ENCODE measurements at regions not wholly inside any gene's neighbourhood (a gene's known extent, or its start where the extent isn't known, plus 50 kb on each side); places are given as distances from the start of the nearest gene placed in this dataset.

- DNase-seq (ENCODE audit: low read depth): no peak
- no peak for TF ChIP-seq CTCF (conservative IDR thresholded peaks at IDR 0.05; ENCODE audit: low read depth, low read length)
- H3K4me3 ChIP-seq (ENCODE audit: low read depth, low read length): no peak overlapping the region
Measured at GRCh38 chr20:12404941-12405340, 487.2 kb downstream of the BTBD3 start.

GRCh38 chr20:12406978-12407377, 489.3 kb downstream of the BTBD3 start:
- no peak for TF ChIP-seq CTCF (conservative IDR thresholded peaks at IDR 0.05; ENCODE audit: low read depth, low read length)
- no peak for DNase-seq (ENCODE audit: low read depth)

GRCh38 chr20:12409501-12409900, 491.8 kb downstream of the BTBD3 start:
- no peak for DNase-seq (ENCODE audit: low read depth)
- H3K4me3 ChIP-seq (ENCODE audit: low read depth, low read length): no peak overlapping the region
- TF ChIP-seq CTCF (conservative IDR thresholded peaks at IDR 0.05; ENCODE audit: low read depth, low read length): no peak

More at GRCh38 chr20:12406978-12407377, 489.3 kb downstream of the BTBD3 start:
- no peak overlapping the region for H3K4me3 ChIP-seq (ENCODE audit: low read depth, low read length)

- no peak for TF ChIP-seq CTCF (conservative IDR thresholded peaks at IDR 0.05; ENCODE audit: low read depth, low read length)
- DNase-seq (ENCODE audit: low read depth): no peak
- no peak overlapping the region for H3K4me3 ChIP-seq (ENCODE audit: low read depth, low read length)
Measured at GRCh38 chr20:12410783-12411182, 493.1 kb downstream of the BTBD3 start.

GRCh38 chr20:12411246-12411940, 493.7 kb downstream of the BTBD3 start:
- H3K4me3 ChIP-seq (ENCODE audit: low read depth, low read length): no peak overlapping the region
- no peak for TF ChIP-seq CTCF (conservative IDR thresholded peaks at IDR 0.05; ENCODE audit: low read depth, low read length)
- no peak for DNase-seq (ENCODE audit: low read depth)

GRCh38 chr20:12413116-12413515, 495.4 kb downstream of the BTBD3 start:
- DNase-seq (ENCODE audit: low read depth): peak; percentile 12
- no peak for TF ChIP-seq CTCF (conservative IDR thresholded peaks at IDR 0.05; ENCODE audit: low read depth, low read length)
- H3K4me3 ChIP-seq (ENCODE audit: low read depth, low read length): no peak overlapping the region

Data from choroid plexus epithelial cell (primary cell).